ENCODE measurements at regions not wholly inside any gene's neighbourhood (a gene's known extent, or its start where the extent isn't known, plus 50 kb on each side); places are given as distances from the start of the nearest gene placed in this dataset.

DNA sequence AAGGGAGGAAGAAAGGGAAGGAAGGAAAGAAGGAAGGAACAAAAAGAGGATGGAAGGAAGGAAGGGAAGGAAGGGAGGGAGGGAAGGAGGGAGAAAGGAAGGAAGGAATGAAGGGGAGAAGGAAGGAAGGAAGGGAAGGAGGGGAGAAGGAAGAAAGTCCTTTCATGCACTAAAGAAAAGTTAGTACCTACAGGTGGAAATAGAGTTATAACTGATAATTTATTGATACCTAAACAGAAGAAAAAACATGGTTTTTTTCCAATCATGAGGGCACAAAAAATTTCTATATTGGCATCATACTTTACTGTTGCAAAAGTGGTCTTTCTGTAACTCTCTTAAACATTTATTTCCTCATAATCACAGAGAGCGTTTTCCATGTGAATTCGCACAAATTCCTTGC lies 659.4 kb downstream of the MAFB start:
- Histone ChIP-seq H3K36me3 (ENCODE audit: insufficient read depth) (no peaks in the 10 kb centered on the region), H3K79me2 (replicated peaks; ENCODE audit: insufficient read depth) (no peaks in the 10 kb centered on the region), H3K4me1 (ENCODE audit: insufficient read depth) (no peaks in the 10 kb centered on the region), H4K20me1 (replicated peaks; ENCODE audit: insufficient read depth) (no peaks in the 10 kb centered on the region; the same call in 1 of the 2 replicates), H3K9me2 (ENCODE audit: insufficient read depth) (peaks cover 13% of the 10 kb centered on the region; the same call in 1 of the 2 replicates), H3K27ac (ENCODE audit: low read depth) (no peak overlapping the region), H2AFZ (no peak overlapping the region), H3K27me3 (ENCODE audit: insufficient read depth) (no peaks in the 10 kb centered on the region), H3K4me2 (no peak overlapping the region), H3F3A (replicated peaks; ENCODE audit: low read depth) (no peaks in the 10 kb centered on the region), H3K4me3 (no peak overlapping the region)
- peaks cover 2% of the 10 kb centered on the region for H3K27me3 Mint-ChIP-seq (ENCODE audit: insufficient read depth, low read depth, poor library complexity)
- H3K4me3 Mint-ChIP-seq: no peak overlapping the region
- peaks cover 3% of the 10 kb centered on the region; the same call in 1 of the 3 replicates for H3K4me1 Mint-ChIP-seq
- DNase-seq (ENCODE audit: low spot score) (no peak), ATAC-seq (no peak)
- peaks cover 2% of the 10 kb centered on the region; the same call in 2 of the 3 replicates for H3K36me3 Mint-ChIP-seq (ENCODE audit: low read depth)
- H3K27ac Mint-ChIP-seq: no peak overlapping the region
- TF ChIP-seq, protein P1, sequence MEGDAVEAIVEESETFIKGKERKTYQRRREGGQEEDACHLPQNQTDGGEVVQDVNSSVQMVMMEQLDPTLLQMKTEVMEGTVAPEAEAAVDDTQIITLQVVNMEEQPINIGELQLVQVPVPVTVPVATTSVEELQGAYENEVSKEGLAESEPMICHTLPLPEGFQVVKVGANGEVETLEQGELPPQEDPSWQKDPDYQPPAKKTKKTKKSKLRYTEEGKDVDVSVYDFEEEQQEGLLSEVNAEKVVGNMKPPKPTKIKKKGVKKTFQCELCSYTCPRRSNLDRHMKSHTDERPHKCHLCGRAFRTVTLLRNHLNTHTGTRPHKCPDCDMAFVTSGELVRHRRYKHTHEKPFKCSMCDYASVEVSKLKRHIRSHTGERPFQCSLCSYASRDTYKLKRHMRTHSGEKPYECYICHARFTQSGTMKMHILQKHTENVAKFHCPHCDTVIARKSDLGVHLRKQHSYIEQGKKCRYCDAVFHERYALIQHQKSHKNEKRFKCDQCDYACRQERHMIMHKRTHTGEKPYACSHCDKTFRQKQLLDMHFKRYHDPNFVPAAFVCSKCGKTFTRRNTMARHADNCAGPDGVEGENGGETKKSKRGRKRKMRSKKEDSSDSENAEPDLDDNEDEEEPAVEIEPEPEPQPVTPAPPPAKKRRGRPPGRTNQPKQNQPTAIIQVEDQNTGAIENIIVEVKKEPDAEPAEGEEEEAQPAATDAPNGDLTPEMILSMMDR (conservative IDR thresholded peaks at IDR 0.05; ENCODE audit: low read depth in 2 of 2): no peak
- no peak for TF ChIP-seq JUNB (IDR thresholded peaks at IDR 0.05; ENCODE audit: unreplicated experiment)
- TF ChIP-seq STAT1 (IDR thresholded peaks at IDR 0.05; ENCODE audit: unreplicated experiment): no peak
- TF ChIP-seq CREB1 (CRISPR knock-in tag; IDR thresholded peaks at IDR 0.05; ENCODE audit: low read depth): no peak
- TF ChIP-seq ZNF331 (CRISPR knock-in tag; IDR thresholded peaks at IDR 0.05; ENCODE audit: low read depth): no peak
- no peak for TF ChIP-seq POLR2AphosphoS5 (IDR thresholded peaks at IDR 0.05; ENCODE audit: low read depth)
- TF ChIP-seq, protein P2, sequence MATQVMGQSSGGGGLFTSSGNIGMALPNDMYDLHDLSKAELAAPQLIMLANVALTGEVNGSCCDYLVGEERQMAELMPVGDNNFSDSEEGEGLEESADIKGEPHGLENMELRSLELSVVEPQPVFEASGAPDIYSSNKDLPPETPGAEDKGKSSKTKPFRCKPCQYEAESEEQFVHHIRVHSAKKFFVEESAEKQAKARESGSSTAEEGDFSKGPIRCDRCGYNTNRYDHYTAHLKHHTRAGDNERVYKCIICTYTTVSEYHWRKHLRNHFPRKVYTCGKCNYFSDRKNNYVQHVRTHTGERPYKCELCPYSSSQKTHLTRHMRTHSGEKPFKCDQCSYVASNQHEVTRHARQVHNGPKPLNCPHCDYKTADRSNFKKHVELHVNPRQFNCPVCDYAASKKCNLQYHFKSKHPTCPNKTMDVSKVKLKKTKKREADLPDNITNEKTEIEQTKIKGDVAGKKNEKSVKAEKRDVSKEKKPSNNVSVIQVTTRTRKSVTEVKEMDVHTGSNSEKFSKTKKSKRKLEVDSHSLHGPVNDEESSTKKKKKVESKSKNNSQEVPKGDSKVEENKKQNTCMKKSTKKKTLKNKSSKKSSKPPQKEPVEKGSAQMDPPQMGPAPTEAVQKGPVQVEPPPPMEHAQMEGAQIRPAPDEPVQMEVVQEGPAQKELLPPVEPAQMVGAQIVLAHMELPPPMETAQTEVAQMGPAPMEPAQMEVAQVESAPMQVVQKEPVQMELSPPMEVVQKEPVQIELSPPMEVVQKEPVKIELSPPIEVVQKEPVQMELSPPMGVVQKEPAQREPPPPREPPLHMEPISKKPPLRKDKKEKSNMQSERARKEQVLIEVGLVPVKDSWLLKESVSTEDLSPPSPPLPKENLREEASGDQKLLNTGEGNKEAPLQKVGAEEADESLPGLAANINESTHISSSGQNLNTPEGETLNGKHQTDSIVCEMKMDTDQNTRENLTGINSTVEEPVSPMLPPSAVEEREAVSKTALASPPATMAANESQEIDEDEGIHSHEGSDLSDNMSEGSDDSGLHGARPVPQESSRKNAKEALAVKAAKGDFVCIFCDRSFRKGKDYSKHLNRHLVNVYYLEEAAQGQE (IDR thresholded peaks at IDR 0.05; ENCODE audit: unreplicated experiment): no peak
- no peak for TF ChIP-seq EZH2 (IDR thresholded peaks at IDR 0.05; ENCODE audit: low read depth, unreplicated experiment)
- TF ChIP-seq EZH2phosphoT487 (IDR thresholded peaks at IDR 0.05; ENCODE audit: unreplicated experiment): no peak
- no peak for TF ChIP-seq NANOG (IDR thresholded peaks at IDR 0.05; ENCODE audit: borderline replicate concordance)
- no peaks in the 10 kb centered on the region for H3K9me3 Mint-ChIP-seq

DNA sequence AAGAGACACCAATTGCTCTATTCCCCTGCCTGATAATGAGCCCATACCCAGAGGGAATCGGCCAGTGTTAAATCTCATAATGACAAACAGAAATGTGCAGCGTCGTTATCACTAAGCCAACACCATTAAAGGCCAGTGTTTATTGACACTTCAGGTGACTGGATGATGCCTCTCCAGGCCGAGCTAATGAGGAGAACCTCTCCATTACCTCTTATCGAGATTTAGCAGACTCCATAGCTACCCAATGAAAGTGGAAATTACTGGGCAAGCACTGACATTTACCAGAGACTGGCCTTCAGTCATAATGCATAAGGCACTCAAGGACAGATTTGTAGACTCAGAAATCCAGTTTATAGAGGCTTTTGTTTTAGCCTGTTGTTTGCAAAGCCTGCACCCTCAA lies 669.5 kb downstream of the MAFB start:
- no peaks in the 10 kb centered on the region for H3K4me1 Mint-ChIP-seq
- H2AFZ ChIP-seq: no peak overlapping the region
- no peaks in the 10 kb centered on the region for H4K20me1 ChIP-seq (replicated peaks; ENCODE audit: insufficient read depth)
- H3K4me2 ChIP-seq: no peak overlapping the region
- H3K4me3 Mint-ChIP-seq: no peak overlapping the region
- ATAC-seq (no peak), DNase-seq (ENCODE audit: low spot score) (no peak)
- no peaks in the 10 kb centered on the region for H3F3A ChIP-seq (replicated peaks; ENCODE audit: low read depth)
- H3K36me3 ChIP-seq (ENCODE audit: insufficient read depth): no peaks in the 10 kb centered on the region
- H3K27me3 Mint-ChIP-seq (ENCODE audit: insufficient read depth, low read depth, poor library complexity): peaks cover 1% of the 10 kb centered on the region
- no peak overlapping the region for H3K4me3 ChIP-seq
- no peaks in the 10 kb centered on the region for H3K9me3 Mint-ChIP-seq
- H3K27ac Mint-ChIP-seq: no peak overlapping the region
- H3K27me3 ChIP-seq (ENCODE audit: insufficient read depth): no peaks in the 10 kb centered on the region
- no peaks in the 10 kb centered on the region for H3K36me3 Mint-ChIP-seq (ENCODE audit: low read depth)
- no peaks in the 10 kb centered on the region for H3K79me2 ChIP-seq (replicated peaks; ENCODE audit: insufficient read depth)
- no peaks in the 10 kb centered on the region for H3K4me1 ChIP-seq (ENCODE audit: insufficient read depth)
- H3K27ac ChIP-seq (ENCODE audit: low read depth): no peak overlapping the region
- H3K9me2 ChIP-seq (ENCODE audit: insufficient read depth): no peaks in the 10 kb centered on the region
- TF ChIP-seq, protein P1 (conservative IDR thresholded peaks at IDR 0.05; ENCODE audit: low read depth in 2 of 2): no peak
- TF ChIP-seq STAT1 (IDR thresholded peaks at IDR 0.05; ENCODE audit: unreplicated experiment) (no peak), NANOG (IDR thresholded peaks at IDR 0.05; ENCODE audit: borderline replicate concordance) (no peak), JUNB (IDR thresholded peaks at IDR 0.05; ENCODE audit: unreplicated experiment) (no peak), CREB1 (CRISPR knock-in tag; IDR thresholded peaks at IDR 0.05; ENCODE audit: low read depth) (no peak), ZNF114 (CRISPR knock-in tag; IDR thresholded peaks at IDR 0.05) (no peak)
- TF ChIP-seq, protein P3, sequence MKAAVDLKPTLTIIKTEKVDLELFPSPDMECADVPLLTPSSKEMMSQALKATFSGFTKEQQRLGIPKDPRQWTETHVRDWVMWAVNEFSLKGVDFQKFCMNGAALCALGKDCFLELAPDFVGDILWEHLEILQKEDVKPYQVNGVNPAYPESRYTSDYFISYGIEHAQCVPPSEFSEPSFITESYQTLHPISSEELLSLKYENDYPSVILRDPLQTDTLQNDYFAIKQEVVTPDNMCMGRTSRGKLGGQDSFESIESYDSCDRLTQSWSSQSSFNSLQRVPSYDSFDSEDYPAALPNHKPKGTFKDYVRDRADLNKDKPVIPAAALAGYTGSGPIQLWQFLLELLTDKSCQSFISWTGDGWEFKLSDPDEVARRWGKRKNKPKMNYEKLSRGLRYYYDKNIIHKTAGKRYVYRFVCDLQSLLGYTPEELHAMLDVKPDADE (IDR thresholded peaks at IDR 0.05): no peak
